ENCODE measurements at regions not wholly inside any gene's neighbourhood (a gene's known extent, or its start where the extent isn't known, plus 50 kb on each side); places are given as distances from the start of the nearest gene placed in this dataset.

GRCh38 chr1:229203030-229203751, 67.7 kb upstream of the RAB4A start:
- Histone ChIP-seq H3K4me3 (replicated peaks in 1 of 3; ENCODE audit: low read depth in 2 of 3, low read length in 3 of 3) (no peak overlapping the region), H3K4me1 (ENCODE audit: control insufficient read depth in 1 of 2, insufficient read depth in 2 of 2, low read length in 2 of 2) (peaks cover 15 to 18% of the 10 kb centered on the region in 2 donors), H3K9ac (ENCODE audit: insufficient read depth, low read length, poor library complexity, severe bottlenecking) (no peak overlapping the region), H4K20me1 (ENCODE audit: insufficient read depth, low read length) (no peaks in the 10 kb centered on the region), H3K9me3 (replicated peaks in 1 of 2; ENCODE audit: control insufficient read depth in 1 of 2, insufficient read depth in 1 of 2, low read length in 2 of 2) (no peaks in the 10 kb centered on the region), H3K4me2 (replicated peaks; ENCODE audit: extremely low read depth, low read length, poor library complexity, severe bottlenecking) (no peak overlapping the region), H2AFZ (ENCODE audit: insufficient read depth, low read depth, low read length, poor library complexity, severe bottlenecking) (no peak overlapping the region), H3K27me3 (ENCODE audit: control insufficient read depth in 2 of 2, insufficient read depth in 2 of 2, low read length in 2 of 2) (no peaks in the 10 kb centered on the region), H3K27ac (ENCODE audit: low read depth in 1 of 2, low read length in 2 of 2) (no peak overlapping the region), H3K36me3 (replicated peaks in 1 of 2; ENCODE audit: control insufficient read depth in 1 of 2, insufficient read depth in 2 of 2, low read length in 2 of 2) (no peaks in the 10 kb centered on the region), H3K79me2 (ENCODE audit: insufficient read depth, low read length) (no peaks in the 10 kb centered on the region)
- no peak overlapping the region for H3K27ac Mint-ChIP-seq
- H3K4me3 Mint-ChIP-seq, result no peak overlapping the region
- 100% methylated on average over 4 of the region's 5 CpGs for WGBS (ENCODE audit: insufficient coverage)
- H3K27me3 Mint-ChIP-seq (ENCODE audit: low read depth in 3 of 3), result peaks cover 0 to 4% (median 2%) of the 10 kb centered on the region in 3 donors
- peaks cover 0 to 4% (median 0%) of the 10 kb centered on the region in 7 donors for H3K9me3 Mint-ChIP-seq
- intact Hi-C loops (cut with micrococcal nuclease), result no loop called here
- peaks cover 14% of the 10 kb centered on the region for H3K4me1 Mint-ChIP-seq
- peaks cover 0 to 2% of the 10 kb centered on the region in 2 donors for H3K36me3 Mint-ChIP-seq
- DNase-seq, result peak in 2 of 3 donors; percentile 21 to 54
- TF ChIP-seq CTCF (IDR thresholded peaks at IDR 0.05), result no peak

GRCh38 chr1:229203991-229204632, 66.8 kb upstream of the RAB4A start:
- no peak overlapping the region for H3K27ac Mint-ChIP-seq
- no peaks in the 10 kb centered on the region for H4K20me1 ChIP-seq (ENCODE audit: insufficient read depth, low read length)

More at GRCh38 chr1:229203991-229204632, 66.8 kb upstream of the RAB4A start:
- WGBS (ENCODE audit: insufficient coverage), result 94% methylated on average over 11 of the region's 11 CpGs
- H3K4me1 Mint-ChIP-seq, result peaks cover 14% of the 10 kb centered on the region
- H3K27me3 Mint-ChIP-seq (ENCODE audit: low read depth in 3 of 3), result peaks cover 0 to 4% (median 2%) of the 10 kb centered on the region in 3 donors
- no peaks in the 10 kb centered on the region for H3K79me2 ChIP-seq (ENCODE audit: insufficient read depth, low read length)
- H3K9me3 ChIP-seq (replicated peaks in 1 of 2; ENCODE audit: control insufficient read depth in 1 of 2, insufficient read depth in 1 of 2, low read length in 2 of 2), result peaks cover 0 to 4% of the 10 kb centered on the region in 2 donors
- H2AFZ ChIP-seq (ENCODE audit: insufficient read depth, low read depth, low read length, poor library complexity, severe bottlenecking), result no peak overlapping the region
- H3K4me2 ChIP-seq (replicated peaks; ENCODE audit: extremely low read depth, low read length, poor library complexity, severe bottlenecking), result no peak overlapping the region
- DNase-seq, result no peak
- no peaks in the 10 kb centered on the region for H3K36me3 ChIP-seq (replicated peaks in 1 of 2; ENCODE audit: control insufficient read depth in 1 of 2, insufficient read depth in 2 of 2, low read length in 2 of 2)
- H3K9ac ChIP-seq (ENCODE audit: insufficient read depth, low read length, poor library complexity, severe bottlenecking), result no peak overlapping the region
- H3K4me3 ChIP-seq (replicated peaks in 1 of 3; ENCODE audit: low read depth in 2 of 3, low read length in 3 of 3), result no peak overlapping the region
- H3K9me3 Mint-ChIP-seq, result peaks cover 0 to 4% (median 2%) of the 10 kb centered on the region in 7 donors
- H3K4me1 ChIP-seq (ENCODE audit: control insufficient read depth in 1 of 2, insufficient read depth in 2 of 2, low read length in 2 of 2), result peaks cover 14 to 15% of the 10 kb centered on the region in 2 donors
- H3K27me3 ChIP-seq (ENCODE audit: control insufficient read depth in 2 of 2, insufficient read depth in 2 of 2, low read length in 2 of 2), result no peaks in the 10 kb centered on the region
- TF ChIP-seq CTCF (IDR thresholded peaks at IDR 0.05), result no peak
- intact Hi-C loops (cut with micrococcal nuclease), result no loop called here
- H3K36me3 Mint-ChIP-seq, result peaks cover 0 to 2% of the 10 kb centered on the region in 2 donors
- H3K27ac ChIP-seq (ENCODE audit: low read depth in 1 of 2, low read length in 2 of 2), result no peak overlapping the region
- no peak overlapping the region for H3K4me3 Mint-ChIP-seq

Data from CD14-positive monocyte (primary cell).